COLO829 (cell line): ENCODE measurements at regions not wholly inside any gene's neighbourhood (a gene's known extent, or its start where the extent isn't known, plus 50 kb on each side); places are given as distances from the start of the nearest gene placed in this dataset.
A peak's percentile ranks its signal among the peaks of the same experiment; 100 is the strongest.
"Not testable (repeated sequence)": the region's sequence is repeated elsewhere in the genome, so short reads cannot be mapped to it uniquely, and the experiment has no call there.

ENCODE experiments used
- DNase-seq: peaks from one replicate; pipeline ENCODE4 v3.0.0; 2012; ENCODE audit warnings: low spot score

DNA sequence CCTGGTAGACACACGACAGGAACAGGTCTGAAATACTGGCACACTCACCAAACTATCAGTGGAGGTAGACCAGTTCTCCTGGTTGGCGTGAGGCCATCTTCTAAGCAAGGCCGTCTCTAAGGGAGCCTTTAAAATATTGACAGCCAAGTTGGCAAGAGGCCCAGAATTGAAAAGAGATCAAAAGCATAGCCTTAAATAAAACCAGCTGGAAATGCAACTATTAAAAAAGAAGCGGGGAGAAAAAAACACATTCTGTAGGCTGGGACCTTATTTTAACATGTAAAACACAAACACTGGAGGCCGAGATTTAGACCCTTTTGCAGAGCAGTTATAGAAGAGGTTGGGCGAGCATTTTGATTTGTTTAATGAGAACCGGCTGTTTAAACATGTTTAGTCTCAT lies 233.0 kb upstream of the CLNK start:
- DNase-seq = no peak

- no peak for DNase-seq
Measured at GRCh38 chr4:10898072-10898471, 213.5 kb upstream of the CLNK start.

DNA sequence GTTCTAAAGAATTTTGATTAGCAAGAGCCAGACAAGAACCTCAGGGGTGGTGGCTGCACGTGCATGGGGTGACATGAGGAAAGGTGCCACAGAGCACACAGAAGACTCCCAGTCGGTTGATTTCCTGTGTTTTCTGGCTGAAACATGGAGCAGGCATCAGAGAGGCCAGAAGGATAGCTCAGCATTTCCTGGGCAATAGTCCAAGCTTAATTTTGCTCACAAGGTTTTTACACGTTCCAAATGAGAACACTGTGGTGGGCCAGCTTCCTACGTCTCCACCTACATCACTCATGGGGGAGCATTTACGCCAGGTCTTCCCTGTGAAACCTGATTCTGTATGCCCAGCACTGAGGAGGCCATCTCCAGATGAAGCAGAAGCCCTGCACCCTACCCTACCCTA lies 212.5 kb upstream of the CLNK start:
- DNase-seq = no peak

DNA sequence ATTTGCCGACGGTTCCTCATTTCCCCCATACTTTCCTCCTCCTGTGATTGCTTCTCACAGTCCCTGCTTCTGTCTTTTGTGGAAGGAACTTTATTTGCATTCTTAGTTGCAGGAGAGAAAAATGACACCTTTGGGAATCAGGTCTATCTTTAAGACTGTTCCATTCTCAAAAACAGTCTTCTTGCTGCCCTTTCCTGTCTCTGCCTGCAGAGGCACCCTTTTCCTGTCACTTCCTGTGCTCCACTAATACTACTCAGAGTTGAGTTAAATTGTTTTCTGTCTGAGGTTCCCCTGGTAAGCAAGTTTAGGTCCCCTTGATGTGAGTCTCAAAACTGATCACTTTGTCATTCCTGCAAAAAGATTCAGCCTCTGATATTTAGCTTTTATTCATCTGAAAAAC lies 208.8 kb upstream of the CLNK start:
- DNase-seq = peak; percentile 1

DNA sequence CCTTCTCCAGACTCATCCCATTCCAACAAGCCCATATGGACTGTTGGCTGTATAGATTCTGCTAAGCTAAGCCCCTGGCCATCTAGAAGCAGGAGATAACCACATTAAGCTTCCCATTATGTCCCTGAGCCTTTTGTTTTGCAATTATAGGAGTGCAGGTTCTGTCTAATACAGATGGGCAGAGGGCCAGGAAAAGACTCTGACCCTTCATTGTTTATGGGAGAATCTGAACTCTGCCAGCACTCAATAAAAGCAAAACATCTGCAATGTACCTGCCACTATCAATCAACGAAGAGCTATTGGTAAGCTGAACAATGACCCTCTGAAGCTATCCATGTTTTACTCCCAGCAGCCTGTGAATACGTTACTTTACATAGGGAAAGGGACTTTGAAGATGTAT lies 207.3 kb upstream of the CLNK start:
- no peak for DNase-seq

DNA sequence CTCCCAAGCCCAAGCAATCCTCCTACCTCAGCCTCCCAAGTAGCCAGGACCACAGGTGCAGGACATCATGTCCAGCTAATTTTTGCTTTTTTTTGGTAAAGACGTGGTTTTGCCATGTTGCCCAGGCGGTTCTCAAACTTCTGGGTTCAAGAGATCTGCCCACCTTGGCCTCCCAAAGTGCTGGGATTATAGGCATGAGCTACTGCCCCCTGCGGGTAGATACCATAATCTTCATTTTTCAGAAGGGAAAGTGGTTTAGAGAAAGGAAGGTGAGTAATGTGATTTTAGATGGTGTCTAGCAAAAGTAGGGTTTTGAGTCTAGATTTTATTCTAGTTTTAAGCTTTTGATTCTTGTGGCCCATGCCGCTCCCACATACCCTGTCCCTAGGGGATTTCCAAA lies 205.3 kb upstream of the CLNK start:
- no peak for DNase-seq

DNA sequence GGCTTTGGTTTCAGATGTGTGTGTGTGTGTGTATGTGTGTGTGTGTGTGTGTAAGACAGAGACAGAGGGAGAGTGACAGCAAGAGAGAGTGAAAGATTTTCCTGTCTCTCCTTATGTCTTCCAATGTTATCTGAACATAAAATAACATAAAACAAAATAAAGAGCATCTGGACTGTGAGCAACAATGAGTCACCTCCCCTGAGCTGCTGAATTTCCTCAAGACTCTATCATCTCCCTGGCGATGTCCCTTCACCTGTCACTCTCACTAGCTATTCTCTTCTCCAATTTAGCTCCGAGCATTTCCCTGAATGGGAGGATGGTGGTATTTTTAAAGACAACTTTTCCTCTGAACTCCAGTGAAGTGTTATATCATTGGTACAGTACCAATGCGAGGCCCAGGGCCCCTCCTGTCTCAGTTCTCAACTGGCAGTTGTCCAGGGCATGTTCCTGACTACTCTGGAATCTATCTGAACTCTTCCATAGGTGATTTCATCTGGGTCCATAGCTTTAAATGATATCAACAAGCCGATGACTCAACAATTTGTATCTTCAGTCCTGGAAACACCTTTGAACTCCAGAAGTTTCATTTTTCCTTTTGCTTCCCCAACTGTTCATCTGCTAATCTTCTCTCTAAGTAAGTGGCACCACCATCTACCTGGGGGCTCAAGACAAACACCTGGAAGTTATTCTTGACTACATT lies 195.0 kb upstream of the CLNK start:
- DNase-seq = no peak

DNA sequence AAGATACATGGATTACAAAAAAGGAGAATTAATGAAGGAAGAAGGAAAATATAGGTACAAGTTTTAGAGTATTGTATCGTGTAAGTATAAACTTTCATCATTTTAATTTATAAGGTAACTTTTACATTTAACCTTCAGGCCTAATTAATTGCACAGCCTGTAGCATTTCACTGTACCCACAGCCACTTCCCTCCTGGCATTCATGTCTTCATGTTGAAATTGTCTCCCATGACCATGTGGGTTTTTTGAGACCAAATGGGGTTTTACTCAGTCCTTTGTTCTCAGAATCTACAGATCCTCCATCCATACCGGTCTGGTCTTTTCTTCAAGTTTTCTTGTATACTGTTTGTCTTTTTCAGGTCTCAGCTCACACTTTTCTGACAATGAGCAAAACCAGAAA lies 194.3 kb upstream of the CLNK start:
- DNase-seq = no peak

- DNase-seq = no peak
Measured at GRCh38 chr4:10877076-10877475, 192.5 kb upstream of the CLNK start.

GRCh38 chr4:10875144-10875799 lies 190.7 kb upstream of the CLNK start:
- no peak for DNase-seq

DNA sequence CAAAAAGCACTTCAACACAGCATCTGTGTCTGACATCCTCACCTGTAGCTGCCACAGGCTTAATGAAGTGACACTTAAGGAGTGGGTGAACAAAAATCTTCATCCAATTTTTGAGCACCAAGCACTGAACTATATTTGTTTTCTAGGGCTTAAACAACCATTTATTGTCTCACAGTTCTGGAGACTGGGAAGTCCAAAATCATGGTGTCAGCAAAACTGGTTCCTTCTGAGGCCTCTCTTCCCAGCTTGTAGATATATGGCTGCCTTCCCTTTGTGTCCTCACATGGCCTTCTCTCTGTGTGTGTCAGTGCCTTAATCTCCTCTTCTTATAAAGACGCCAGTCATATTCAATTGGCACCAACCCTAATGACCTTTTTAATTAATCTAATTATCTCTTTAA lies 189.2 kb upstream of the CLNK start:
- DNase-seq = no peak

- DNase-seq = no peak
Measured at GRCh38 chr4:10872833-10873517, 188.4 kb upstream of the CLNK start.

DNA sequence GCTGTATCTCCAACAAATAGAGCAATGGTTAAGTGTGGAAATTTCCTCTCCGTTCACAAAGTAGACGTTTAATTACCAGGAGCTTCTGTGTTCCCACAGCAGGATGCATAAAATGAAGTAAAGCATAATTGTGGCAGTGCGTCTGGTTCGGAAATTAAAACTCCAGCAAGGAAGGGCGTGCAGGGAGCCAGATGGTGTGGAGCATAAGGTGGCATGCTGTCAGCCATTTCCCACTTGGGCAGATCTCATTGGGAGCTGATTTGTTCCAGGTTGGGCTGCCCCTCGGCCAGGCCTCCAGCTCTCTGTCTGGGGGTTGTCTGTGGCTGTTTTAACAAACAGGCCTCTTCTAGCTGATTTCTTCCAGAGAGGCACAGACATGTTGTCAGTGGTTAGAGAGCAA lies 182.1 kb upstream of the CLNK start:
- DNase-seq = no peak

DNA sequence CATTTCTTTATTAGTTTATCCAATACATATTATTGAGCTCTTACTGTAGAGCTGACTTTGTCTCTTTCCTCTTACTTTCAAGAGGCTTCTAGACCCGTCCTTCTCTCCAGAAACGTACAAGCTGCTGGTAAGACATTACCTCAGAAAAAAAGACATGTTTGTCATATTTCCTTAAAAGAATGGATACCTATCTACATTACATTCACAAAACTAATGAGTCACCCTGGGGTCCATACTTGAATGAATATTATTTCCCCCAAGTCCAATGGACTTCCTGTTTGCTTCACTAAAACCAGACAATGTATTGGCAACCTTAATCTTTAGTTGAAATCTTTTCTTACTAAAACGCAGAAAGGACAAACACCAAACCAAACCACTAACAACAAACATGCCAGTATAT lies 176.5 kb upstream of the CLNK start:
- no peak for DNase-seq

DNA sequence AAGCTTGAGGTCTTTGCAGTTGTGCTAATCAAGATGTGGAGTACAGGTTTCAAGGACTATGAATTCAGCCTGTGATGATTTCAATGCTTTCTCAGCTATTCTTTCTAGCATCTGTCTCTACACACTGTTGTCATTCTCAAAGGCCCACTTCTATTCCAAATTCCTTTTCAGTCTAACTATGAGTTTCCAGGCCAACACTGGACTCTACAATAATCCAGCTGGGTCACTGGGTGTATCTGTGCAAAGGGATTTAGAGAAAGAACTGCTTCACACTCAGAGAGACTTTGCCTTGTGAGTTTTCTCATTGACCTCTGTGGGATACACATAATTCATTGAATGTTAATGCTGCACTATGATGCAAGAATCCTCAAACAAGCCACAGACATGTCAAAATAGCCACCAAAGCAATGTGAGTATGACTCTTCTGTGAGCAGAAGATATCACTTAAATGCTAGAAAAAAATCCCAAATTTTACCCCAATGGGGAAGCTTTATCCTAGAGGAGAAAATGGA lies 171.8 kb upstream of the CLNK start:
- no peak for DNase-seq

DNA sequence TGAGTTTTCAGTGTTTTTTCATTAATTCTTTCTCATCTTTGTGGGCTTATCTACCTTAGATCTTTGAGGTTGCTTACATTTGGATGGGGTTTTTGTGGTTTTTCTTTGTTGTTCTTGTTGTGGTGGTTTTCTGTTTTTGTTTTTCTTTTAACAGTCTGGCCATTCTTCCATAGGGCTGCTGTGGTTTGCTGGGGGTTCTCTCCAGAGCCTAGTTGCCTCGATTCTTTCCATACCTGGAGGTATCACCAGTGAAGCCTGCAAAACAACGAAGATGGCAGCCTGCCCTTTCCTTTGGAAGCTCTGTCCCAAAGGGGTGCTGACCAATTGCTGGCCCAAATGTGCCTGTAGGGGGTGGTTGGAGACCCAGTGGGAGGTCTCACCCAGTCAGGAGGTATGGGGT lies 168.6 kb upstream of the CLNK start:
- DNase-seq = no peak

GRCh38 chr4:10841697-10842096 lies 157.1 kb upstream of the CLNK start:
- DNase-seq = no peak

DNA sequence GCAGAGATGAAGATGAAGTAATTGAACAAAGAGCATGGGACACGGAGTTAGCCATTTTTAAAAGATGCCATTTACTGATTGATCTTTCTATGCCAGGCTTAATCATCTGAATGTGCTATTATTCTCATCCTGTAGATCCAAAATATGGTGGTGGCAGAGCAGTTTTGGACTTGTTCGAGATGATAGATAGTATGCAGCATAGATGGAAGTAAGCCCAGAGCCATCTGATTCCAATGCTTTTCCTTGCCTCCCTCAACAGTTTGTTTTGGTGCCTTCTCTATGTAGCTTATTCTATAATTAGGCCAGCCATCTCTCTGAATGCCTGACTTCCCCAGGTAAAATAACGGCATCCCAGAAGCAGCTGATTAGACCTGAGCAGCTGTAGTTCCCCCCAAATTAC lies 152.6 kb upstream of the CLNK start:
- DNase-seq = no peak

DNA sequence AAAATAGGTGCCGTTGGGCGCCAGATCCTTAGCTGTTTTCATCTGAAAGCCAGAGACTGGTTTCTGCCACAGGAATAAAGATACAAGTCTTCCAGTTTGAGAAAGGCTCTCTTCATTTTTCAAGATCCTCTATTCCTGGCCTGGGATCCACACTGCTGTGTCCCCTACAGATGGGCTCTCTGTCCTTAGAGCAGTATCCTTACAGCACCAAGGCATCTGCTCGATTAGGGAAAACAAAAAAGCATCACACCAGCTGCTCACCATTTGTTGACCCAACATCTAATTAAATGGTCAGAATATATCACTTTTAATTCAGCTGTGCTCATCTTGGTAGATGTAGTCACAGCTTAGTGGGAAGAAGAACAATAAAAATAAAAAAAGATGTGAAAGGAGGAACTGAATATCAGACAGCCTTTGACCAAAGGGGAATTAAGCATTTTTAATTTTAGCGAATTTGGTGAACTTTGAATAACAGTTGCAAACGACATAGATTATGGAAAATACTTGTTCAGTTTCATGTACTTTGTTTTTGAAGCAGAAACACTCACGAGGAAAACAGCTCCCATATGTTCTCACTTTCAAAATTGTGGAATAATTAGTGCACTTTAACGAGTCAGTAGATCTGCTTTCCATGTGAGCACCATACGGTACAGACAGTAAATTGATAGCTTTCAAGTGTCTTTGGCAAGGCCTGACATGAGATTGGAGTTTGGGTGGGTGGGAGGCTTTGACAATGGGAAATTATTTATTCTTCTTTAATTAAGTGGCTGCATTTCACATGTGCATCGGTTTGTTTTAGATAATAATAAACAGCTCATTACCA lies 148.4 kb upstream of the CLNK start:
- DNase-seq = no peak

DNA sequence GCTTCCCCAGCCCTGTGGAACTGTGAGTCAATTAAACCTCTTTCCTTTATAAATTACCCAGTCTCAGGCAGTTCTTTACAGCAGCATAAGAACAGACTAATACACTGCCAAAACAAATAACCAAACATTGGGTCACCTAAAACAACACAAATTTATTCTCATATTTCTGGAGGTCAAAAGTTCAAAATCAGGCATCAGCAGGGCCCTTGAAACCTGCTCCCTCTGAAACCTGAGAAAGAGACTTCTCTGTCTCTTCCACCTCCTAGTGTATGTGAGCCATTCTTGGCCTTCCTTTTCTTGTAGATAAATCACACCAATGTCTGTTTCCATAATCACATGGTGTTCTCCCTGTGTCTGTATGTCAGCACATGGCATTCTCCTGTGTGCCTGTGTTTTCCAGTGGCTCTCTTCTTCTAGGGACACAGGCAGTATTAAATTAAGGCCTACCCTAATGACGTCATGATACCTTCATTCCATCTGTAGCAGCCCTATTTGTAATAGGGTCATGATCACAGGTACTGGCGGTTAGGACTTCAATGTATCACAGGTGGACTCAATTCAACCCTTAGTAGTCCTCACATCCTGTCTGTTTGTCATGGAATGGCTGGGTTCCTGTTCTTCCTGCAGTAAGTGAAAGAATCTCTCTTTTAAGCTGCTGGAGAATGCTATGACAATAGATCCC lies 147.3 kb upstream of the CLNK start:
- DNase-seq = no peak

GRCh38 chr4:10828918-10829538 lies 144.5 kb upstream of the CLNK start:
- not testable (repeated sequence) for DNase-seq
